ENCODE measurements at regions not wholly inside any gene's neighbourhood (a gene's known extent, or its start where the extent isn't known, plus 50 kb on each side); places are given as distances from the start of the nearest gene placed in this dataset.

GRCh38 chr9:89661956-89662717 is 57.3 kb downstream of the GADD45G start:
- no peaks in the 10 kb centered on the region for H3K36me3 ChIP-seq (replicated peaks in 1 of 2)

GRCh38 chr9:89662718-89663613 is 58.2 kb downstream of the GADD45G start:
- no peaks in the 10 kb centered on the region for H3K27me3 ChIP-seq
- H3K4me3 ChIP-seq, result peak overlapping the region in 1 of 4 donors; percentile 27
- no peaks in the 10 kb centered on the region for H3K9me3 ChIP-seq (replicated peaks in 1 of 3)
- H3K4me1 ChIP-seq (replicated peaks in 1 of 2), result peaks cover 26 to 28% of the 10 kb centered on the region in 2 donors
- intact Hi-C loops (cut with DNase I), result no loop called here
- no peaks in the 10 kb centered on the region for H3K36me3 ChIP-seq (replicated peaks in 1 of 2)
- TF ChIP-seq POLR2A (IDR thresholded peaks at IDR 0.05), result no peak
- TF ChIP-seq CTCF (IDR thresholded peaks at IDR 0.05), result no peak
- DNase-seq, result no peak
- H3K27ac ChIP-seq, result peak overlapping the region in 4 of 5 donors; percentile 29 to 76 (median 64)
- whole genome bisulfite sequencing, 4 donors, result 71 to 84% (median 82%) methylated on average over 10 to 22 of the region's 22 CpGs

More at GRCh38 chr9:89661956-89662717, 57.3 kb downstream of the GADD45G start:
- intact Hi-C loops (cut with DNase I), result no loop called here
- Histone ChIP-seq H3K4me3 (peak overlapping the region in 2 of 4 donors; percentile 11 to 27), H3K4me1 (replicated peaks in 1 of 2) (peaks cover 26 to 28% of the 10 kb centered on the region in 2 donors), H3K9me3 (replicated peaks in 1 of 3) (no peaks in the 10 kb centered on the region), H3K27ac (peak overlapping the region in 4 of 5 donors; percentile 29 to 76 (median 64)), H3K27me3 (no peaks in the 10 kb centered on the region)
- peak in 1 of 2 donors; percentile 51 for TF ChIP-seq POLR2A (IDR thresholded peaks at IDR 0.05)
- no peak for TF ChIP-seq CTCF (IDR thresholded peaks at IDR 0.05)
- DNase-seq, result peak; percentile 99 to 100 (median 99)
- 25 to 44% (median 27%) methylated on average over 7 to 21 of the region's 21 CpGs for WGBS, 4 donors

- Histone ChIP-seq H3K9me3 (replicated peaks in 1 of 3) (no peaks in the 10 kb centered on the region), H3K27me3 (no peaks in the 10 kb centered on the region), H3K4me1 (replicated peaks in 1 of 2) (peaks cover 26 to 28% of the 10 kb centered on the region in 2 donors), H3K4me3 (no peak overlapping the region), H3K36me3 (replicated peaks in 1 of 2) (no peaks in the 10 kb centered on the region), H3K27ac (no peak overlapping the region)
- TF ChIP-seq CTCF (IDR thresholded peaks at IDR 0.05), result no peak
- TF ChIP-seq POLR2A (IDR thresholded peaks at IDR 0.05), result no peak
- intact Hi-C loops (cut with DNase I), result no loop called here
- DNase-seq, result no peak
- WGBS, 4 donors, result 63 to 85% (median 64%) methylated on average over 3 of the region's 3 CpGs
Observed at GRCh38 chr9:89663614-89663970, 58.8 kb downstream of the GADD45G start.

- WGBS, 4 donors, result 80 to 95% (median 84%) methylated on average over 3 to 4 of the region's 4 CpGs
- no peak for TF ChIP-seq POLR2A (IDR thresholded peaks at IDR 0.05)
- no peak for TF ChIP-seq CTCF (IDR thresholded peaks at IDR 0.05)
- intact Hi-C loops (cut with DNase I), result no loop called here
- DNase-seq, result no peak
- no peaks in the 10 kb centered on the region for H3K36me3 ChIP-seq (replicated peaks in 1 of 2)
- no peak overlapping the region for H3K4me3 ChIP-seq
- no peaks in the 10 kb centered on the region for H3K9me3 ChIP-seq (replicated peaks in 1 of 3)
- H3K27ac ChIP-seq, result no peak overlapping the region
- H3K27me3 ChIP-seq, result no peaks in the 10 kb centered on the region
- H3K4me1 ChIP-seq (replicated peaks in 1 of 2), result peaks cover 26 to 28% of the 10 kb centered on the region in 2 donors
Observed at GRCh38 chr9:89664010-89664409, 59.2 kb downstream of the GADD45G start.
